GM19035 (cell line): ENCODE measurements at regions not wholly inside any gene's neighbourhood (a gene's known extent, or its start where the extent isn't known, plus 50 kb on each side); places are given as distances from the start of the nearest gene placed in this dataset.

Source experiments
- ATAC-seq: cut with Tn5 transposase; IDR thresholded peaks from one replicate; pipeline ENCODE4 v1.9.1; 2021; ENCODE audit not compliant: unreplicated experiment

DNA sequence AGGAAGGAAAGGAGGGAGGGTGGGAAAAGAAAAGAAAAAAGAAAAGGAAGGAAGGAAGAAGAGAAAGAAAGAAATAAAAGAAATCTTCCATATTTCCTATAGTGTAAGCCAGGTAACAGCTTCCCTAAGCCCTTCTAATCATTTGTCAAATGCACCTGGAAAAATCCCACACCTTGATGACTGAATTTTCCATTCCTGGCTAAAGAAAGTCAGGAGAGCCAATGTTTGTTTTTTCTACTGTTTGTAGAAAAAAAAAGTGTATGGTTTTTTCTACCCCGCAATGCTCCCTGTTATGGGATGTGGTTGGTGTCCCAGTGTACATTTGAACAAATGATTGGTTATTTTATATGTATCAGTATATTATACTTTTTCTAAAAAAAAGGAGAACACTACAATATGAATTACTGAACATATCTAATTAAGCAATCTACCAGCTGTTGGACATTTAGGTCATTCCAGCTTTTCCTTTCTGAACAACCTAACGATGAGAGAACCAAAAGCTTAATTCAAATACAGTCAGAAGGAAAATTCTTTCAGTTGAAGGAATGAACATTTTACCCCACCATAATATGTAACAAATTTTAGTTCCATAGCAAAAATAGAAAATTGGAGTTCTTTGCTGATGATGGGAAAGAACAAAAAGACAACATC, 355.0 kb downstream of the SETD4 start:
- ATAC-seq: no peak

DNA sequence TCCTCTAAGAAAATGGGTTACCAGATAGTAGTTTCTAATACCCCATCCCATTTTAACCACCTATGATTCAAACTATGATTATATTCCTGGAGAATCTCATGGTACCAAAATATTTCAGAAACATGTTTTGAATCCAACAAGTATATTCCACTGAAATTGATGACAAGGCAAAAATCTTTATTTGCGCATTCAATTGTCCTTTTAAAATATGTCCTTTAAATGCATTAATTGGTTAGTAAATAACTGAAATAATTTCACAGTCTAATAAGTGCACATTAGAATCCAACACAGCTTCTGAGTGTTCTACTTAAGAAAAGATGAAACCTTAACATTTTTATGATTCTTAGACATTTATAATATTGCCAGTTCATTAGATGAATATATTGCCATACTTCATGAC, 356.6 kb downstream of the SETD4 start:
- ATAC-seq: no peak

DNA sequence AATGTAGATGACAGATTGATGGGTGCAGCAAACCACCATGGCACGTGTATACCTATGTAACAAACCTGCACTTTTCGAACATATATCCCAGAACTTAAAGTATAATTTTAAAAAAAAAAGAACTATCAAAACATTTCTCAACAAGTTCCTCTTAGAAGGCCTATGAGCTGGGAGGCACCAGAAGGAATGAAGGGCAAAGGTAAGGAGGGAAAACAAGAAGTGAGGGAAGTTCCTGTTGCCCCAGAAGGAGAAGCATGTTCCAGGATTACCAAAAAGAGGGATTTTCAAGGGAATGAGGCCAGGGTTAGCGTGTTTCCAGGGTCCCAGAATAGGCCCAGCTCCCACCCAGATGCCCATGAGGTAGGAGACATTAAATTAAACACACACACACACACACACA, 361.0 kb downstream of the SETD4 start:
- ATAC-seq: no peak

DNA sequence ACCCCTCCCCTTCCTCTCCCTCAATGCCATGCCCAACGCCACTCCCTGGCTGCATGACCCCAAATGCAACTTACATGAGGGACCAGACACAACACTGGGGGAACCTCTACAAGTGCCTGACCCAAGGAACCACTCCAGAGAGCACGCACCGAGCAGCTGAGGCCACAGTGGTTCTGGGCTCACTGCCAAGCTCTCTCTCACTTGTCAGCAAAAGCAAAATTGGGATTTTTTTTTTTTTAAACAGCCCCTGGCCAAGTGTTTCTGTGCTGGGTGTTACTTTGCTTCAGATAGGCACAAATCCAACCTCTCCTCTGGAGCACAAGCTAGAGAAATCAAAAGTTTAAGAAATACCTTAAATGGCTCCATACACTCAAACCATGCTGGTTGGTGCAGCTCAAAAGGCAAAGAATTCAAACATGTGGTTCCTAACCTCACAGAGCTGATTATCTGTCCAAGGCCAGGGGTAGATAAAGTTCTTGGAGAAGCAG, 363.0 kb downstream of the SETD4 start:
- ATAC-seq: no peak

DNA sequence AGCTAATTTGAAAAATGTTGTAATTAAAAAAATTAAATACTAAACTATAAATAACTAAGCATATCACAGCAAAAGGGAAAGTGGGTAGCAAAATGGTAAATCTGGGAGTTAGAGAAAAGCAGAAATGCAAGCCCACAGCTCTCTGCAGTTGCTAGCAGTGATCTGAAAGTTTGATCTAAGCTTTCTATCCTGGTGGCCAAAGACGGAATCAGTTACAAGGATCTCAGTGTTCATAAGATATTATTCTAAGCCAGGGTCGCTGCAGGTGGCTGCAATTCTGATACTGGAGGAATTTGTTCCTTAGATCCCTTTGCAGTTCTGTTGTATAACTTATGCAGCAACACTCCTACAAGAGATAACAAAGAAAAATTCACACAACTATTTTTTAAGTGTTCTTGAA, 363.7 kb downstream of the SETD4 start:
- no peak for ATAC-seq

DNA sequence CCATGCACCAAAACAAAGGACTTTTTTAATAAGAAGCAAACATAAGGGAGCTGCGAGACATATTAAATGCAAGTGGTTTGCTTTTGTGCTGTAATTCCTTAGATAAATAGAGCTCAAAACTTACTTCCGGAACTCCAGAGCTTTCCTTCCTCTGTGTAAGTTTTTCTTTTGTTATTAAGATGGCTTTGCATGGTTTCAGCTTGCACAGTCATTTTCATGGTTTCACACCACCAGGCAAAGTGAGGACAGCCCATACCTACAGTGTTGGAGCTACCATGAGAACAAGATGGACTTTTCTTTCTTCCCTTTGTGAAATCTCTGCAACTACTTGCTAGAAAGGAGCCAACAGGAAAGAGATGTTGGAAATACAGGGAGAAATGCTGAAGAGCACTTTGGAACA, 368.0 kb downstream of the SETD4 start:
- no peak for ATAC-seq

DNA sequence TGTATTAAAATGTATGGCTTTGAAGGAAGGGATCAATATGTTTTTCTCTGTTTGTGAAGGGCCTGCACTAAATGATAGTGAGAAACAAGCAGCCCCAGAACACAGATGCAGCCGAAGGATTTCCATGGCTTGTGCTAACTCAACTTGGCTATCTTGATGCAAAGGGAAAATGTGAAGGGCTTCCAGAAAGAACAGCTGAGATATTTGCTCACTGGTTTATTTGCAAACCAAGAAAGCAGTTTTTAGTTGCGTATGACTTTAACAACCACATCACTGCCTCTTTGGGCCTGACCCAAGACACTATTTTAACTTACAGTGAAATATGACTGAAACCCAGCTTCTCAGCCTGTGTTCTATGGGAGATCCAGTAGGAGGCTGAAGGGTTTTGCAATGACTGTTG, 369.9 kb downstream of the SETD4 start:
- ATAC-seq: no peak

DNA sequence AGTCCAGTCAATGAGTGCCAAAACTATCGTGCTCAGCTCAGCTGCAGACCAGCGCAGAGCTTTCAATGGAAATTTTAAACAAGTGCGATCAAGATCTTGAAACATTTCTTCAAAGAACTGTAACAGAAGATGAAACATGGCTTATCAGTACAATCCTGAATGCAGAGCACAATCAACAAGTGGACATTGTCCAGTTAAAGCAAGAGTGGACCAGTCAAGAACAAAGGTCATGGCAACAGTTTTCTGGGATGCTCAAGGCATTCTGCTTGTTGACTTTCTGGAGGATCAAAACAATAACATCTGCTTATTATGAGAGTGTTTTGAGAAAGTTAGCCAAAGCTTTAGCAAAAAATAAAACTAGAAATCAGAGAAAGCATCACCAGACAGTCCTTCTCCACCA, 374.2 kb downstream of the SETD4 start:
- ATAC-seq: no peak

DNA sequence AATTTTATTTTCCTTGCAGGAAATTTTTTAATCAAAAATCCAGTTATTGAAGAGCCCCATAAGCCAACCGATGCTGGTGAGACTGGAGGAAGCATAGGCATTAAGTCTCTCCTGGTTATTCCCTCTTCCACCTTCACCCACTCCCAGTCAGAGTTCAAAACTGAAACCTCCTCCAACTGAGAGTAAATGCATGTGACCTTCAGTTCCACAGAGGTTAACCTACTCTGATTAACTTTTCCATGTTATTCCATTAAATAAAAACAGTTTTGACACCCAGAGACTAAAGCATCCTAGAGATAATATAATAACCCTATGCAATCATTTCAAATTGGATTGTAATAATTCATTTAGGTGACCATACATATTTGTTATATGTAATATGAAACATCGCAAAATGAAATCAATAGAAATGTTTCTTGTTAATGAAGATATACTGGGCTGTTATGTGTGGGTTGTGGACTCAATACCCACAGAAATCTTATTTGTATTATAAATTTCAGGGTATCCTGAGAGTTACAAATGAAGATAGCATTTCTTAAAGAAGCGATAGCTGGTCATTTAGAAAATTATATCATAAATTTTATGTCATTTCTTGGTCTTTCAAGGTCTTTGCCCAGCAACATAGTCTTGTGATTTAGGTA, 376.5 kb downstream of the SETD4 start:
- no peak for ATAC-seq

DNA sequence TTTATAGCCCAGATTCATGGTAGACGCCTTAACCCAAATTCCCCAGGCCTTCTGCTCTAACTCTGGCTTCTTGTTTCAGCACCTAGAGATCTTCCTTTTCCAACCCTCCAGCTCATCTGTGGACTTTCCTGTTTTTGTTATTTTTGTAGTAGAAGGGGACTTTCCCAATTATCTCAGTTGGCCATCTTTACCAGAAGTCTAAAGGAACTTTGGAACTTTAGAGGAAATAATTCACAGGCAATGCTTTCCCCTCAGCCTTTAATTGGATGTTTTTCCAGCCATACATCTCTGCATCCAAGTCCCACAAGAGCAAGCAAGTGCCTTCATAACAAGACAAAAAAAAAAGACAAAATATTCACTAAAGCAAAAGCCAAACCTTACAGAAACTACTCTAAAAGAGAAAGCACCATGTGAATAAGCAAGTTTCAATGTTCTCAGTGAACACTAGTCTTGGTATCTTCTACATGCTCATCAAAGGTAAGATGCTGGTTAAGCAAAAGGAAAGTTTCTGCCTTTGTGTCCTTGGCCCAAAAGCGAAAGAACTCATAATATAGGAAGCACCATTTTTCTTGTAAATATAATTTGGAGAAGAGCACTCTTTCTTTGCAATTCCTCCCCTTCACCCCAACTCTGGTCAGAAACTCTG, 377.3 kb downstream of the SETD4 start:
- ATAC-seq: no peak

DNA sequence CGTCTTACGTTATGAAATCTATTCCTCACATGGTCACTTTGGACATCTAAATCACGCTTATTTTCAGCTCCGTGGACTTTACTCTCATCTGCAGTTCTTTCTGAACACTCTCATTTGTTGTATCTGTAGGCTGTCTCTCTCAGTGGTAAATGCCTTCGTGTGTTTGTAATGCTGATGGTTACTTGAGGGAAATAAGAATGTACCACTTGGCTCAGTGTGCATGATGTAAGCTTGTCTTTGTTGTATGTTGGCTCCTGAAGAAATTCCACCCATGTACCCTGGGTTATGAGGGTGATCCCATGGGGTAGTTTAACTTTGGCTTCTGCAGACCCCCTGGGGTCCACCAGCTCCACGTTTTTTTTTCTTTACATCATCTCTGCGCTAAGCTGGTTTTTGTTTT, 378.4 kb downstream of the SETD4 start:
- ATAC-seq: no peak

DNA sequence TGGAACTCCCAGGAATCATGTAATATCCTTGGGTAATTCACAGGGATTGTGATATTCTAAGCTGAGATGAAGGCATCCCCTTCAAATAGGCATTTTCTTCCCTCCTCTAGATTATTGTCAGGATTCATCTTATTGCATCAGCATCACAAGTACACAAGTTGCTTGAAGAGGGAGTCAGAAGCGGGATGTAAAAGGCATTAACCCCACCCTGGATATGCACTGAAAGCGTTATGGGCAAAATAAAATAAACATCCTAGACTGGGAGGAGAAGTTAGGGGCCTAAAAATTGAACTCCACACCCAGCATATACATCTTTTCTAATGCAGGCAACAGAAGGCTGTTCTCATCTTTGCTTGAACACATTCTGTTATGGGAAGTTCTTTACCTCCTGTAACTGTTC, 381.2 kb downstream of the SETD4 start:
- no peak for ATAC-seq

DNA sequence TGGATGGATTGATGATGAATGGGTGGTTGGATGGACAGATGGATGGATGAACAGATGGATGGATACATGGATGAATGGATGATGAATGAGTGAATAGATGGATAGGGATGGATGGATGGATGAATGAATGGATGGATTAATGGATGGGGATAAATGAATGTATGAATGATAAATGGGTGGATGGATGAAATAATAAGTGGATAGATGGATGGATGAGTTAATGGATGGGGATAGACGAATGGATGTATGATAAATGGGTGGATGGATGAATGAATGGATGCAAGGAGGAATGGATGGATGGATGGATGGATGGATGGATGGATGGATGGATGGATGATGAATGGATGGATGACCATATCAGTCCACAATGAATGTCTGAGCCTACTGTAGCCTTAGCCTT, 381.9 kb downstream of the SETD4 start:
- ATAC-seq: no peak

DNA sequence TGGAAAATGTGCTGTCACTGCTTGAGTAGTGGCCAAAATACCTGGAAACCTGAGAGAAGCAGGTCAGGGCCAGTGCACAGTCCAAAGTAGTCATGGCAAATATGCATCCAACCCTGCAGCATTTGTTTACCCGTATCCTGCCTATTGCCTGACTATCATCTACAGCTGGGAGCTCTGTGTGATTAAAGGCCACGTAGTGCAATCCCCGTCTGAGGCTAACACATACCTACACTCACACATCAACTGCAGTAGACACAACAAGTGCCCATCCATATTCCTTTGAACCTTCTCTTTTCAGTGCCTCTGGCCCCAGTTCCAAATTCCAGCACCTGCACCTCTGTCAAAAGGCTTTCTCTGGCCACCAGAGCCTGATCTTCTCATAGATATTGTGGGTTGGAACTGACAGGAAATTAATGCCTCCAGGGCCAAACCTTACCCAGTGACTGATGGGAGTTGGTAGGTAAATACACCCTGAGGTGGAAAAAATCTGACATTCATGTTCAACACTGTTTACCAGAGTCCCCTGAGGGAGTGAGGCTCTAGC, 383.0 kb downstream of the SETD4 start:
- ATAC-seq: no peak

DNA sequence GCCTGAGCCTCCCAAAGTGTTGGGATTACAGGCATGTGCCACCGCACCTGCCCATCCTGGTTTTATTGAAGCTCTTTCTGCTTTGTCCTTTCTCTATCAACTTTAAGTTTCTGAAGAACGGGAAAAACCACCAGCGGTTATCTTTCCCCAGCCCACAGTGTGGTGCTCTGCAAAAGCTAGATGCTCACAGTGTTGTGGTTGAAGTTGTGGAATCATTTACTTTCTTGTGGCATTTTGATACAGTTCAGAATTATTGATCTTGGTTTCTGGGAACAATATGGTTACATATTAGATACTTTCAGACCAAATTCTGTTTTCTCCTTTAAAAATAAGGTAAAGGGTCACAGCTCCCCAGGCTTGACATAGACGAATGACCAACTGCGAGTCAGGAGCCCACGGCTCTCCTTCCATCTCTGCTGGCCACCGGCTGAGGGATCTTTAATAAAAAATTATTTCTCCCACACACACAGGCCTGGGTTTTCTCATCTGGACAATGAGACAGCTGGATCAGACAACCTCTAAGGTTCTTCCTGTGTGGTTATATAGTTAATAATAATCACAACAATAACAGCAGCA, 385.3 kb downstream of the SETD4 start:
- ATAC-seq: no peak

DNA sequence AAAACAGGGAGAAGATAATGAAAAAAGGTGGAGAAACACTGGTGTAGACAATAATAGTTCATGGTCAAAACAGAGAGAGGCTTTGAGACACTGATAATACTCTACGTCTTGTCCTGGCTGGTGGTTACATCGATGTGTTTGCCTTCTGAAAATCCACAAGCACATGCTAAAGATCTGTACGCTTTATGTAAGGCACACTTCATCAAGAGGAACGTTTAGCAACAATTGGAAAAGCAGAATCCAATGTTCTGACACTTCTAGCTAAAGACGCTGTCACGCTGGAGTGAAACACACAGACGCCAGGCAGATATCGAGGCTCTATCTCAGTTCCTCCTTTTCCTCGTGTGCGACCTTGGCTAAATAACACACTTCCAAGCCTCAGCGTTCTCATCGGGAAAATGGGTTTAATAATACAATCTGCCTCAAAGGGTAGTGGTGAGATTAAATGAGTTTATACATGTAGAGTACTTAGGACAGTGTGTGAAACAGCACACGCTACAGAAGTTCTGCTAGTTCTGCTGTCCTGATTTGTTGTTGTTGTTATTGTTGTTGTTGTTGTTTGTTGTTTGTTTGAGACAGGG, 386.1 kb downstream of the SETD4 start:
- no peak for ATAC-seq

DNA sequence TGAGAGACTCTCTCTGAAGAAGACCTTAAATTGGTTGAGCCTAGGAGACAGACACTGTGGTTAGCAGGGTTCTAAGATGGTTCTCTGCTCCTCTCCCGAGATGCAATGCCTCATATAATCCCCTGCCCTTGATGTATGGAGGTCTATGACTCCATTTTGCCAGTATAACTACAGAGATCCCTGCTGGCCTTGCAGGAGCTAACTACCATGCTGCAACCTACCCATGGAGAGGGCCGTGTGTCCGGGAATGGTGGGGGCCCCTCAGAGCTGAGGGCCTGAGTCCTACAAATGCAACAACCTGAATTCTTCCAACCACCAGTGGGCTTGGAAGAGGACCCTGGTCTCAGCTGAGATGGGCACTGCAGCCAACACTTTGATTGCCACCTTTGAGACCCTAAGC, 388.0 kb downstream of the SETD4 start:
- ATAC-seq: no peak

DNA sequence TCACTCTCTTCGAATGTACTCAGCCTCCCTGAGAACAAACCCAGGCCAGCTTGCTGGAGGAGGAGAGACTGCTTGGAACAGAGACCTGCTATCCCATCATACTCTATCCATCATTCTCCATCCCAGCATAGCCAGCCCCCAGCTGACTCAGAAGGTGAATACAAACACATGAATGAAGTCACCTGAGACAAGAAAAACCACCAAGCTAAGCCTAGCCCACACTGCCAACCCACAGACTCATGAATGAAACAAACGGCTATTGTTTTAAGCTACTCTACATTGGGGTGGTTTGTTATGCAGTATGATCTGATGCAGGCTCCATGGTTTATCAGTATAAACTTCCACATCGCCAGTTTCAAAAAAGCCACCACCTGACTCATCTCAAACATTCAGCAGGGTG, 395.6 kb downstream of the SETD4 start:
- no peak for ATAC-seq

DNA sequence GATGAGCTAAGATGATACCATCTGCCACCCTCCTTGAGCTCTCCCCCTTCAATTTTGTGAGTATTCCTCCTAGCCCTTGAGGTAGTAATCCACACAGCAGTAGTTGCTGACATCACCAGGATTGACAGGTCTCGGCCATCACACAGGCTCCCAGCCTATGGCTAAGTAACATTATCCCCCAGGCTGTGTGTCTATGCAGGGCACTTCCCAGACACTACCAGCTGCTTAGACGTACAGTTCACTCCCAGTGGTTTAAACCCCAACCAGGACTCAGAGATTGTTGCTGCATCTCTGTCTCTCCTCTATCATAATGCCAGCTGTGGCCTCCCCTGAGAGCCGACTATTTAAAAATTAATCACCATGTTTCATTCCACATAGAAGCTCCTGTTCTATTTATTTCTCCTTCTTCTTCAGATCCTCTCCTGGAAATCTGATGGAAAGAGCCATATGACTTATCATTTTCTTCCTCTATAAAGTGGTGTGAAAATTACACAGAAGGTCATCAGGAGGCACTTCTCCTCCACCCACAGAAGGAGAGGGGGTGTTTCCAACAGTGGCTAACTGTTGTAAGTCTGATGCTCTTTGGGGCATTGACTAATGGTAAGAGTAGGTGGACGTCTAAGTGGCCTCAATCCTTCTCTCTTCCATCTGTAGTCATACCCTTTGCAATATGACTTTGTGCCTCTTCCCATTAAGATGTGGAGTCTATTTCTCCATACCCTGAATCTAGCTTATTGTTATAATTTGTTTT, 396.3 kb downstream of the SETD4 start:
- ATAC-seq: no peak

DNA sequence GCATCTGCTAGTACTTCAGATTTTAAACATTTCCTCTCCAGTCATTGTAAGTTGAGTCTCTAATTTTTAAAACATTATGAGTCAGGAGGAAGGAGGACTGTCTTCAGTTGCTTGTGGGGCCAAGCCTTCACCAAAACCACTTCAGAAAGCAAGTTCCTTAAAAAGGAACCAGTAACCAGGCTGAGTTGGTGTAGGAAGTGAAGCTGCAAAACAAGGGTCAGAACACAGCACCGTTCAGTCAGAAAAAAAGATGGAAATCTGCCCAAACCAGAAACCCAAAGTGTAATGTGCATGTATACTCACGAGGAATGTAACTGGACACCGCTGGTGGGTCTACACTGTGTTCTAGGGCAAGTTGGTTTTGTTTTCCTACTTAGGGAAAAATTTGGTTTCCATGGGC, 402.1 kb downstream of the SETD4 start:
- ATAC-seq: no peak

DNA sequence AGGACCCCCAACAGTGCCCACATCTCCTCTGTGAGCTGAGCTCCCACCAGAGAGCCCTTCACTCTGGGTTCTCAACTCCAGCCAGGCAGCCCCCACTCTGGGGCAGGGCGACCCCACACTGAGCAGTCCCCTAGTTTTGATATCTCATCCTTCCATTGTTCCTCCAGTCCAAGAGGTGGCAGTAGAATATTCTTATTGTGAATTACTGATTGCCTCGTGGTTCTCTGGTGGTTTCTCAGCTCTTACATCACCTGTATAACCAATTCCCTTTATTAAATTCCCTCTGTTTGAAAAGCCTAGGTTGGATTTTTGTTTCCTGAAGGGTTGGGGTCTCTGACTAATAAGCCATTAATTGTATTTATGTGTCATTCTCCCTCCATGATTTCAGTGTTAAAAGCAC, 407.5 kb downstream of the SETD4 start:
- no peak for ATAC-seq
